IMR-90 (cell line): ENCODE measurements at regions not wholly inside any gene's neighbourhood (a gene's known extent, or its start where the extent isn't known, plus 50 kb on each side); places are given as distances from the start of the nearest gene placed in this dataset.

Source experiments
- ATAC-seq: fragments of 200-7000 bp; cut with Tn5 transposase; 2 replicates; pipeline ENCODE4 v1.9.1; 2020; ENCODE audit warnings: low read depth, mild to moderate bottlenecking, moderate library complexity
- BruUV-seq: library from RNA; stranded (reverse); fragments of 400-500 nt; replicated peaks from 2 replicates; lab custom pipeline; 2021; lab: Mats Ljungman, UMichigan
- CTCF ChIA-PET: fragments of 300-600 bp; formaldehyde crosslinking; extraction: SDS; loops from one replicate; lab custom pipeline; 2021; ENCODE audit warnings: antibody characterized with exemption; lab: Yijun Ruan, JAX
- POLR2A ChIA-PET: fragments of 300-600 bp; sonication (Branson Sonifier 250); formaldehyde crosslinking; loops from one replicate; lab custom pipeline; 2022; ENCODE audit warnings: antibody characterized with exemption; ENCODE audit not compliant: unreplicated experiment; lab: Charles Lee
- DNase-seq: peaks from one replicate; pipeline ENCODE4 v3.0.0; 2013
- H2AFZ ChIP-seq: replicated peaks from 2 replicates; pipeline ENCODE3; 2013; ENCODE audit warnings: low read length, mild to moderate bottlenecking; ENCODE audit not compliant: poor library complexity
- H2AK5ac ChIP-seq: 2 replicates; pipeline ENCODE4 v1.6.1; 2013; ENCODE audit warnings: low read depth, low read length, inconsistent platforms
- H2AK9ac ChIP-seq: replicated peaks from 2 replicates; pipeline ENCODE3; 2013; ENCODE audit warnings: mild to moderate bottlenecking, low read depth, low read length, moderate library complexity; ENCODE audit not compliant: poor library complexity
- H2BK120ac ChIP-seq: 2 replicates; pipeline ENCODE4 v1.6.1; 2013; ENCODE audit warnings: low read depth, low read length, inconsistent platforms
- H2BK15ac ChIP-seq: 3 replicates; pipeline ENCODE4 v1.6.1; 2013; ENCODE audit warnings: low read depth, low read length, inconsistent platforms
- H2BK20ac ChIP-seq: 2 replicates; pipeline ENCODE4 v1.6.1; 2013; ENCODE audit warnings: low read depth, mild to moderate bottlenecking, inconsistent platforms, low read length, moderate library complexity
- H2BK5ac ChIP-seq: 2 replicates; pipeline ENCODE4 v1.6.1; 2013; ENCODE audit warnings: mild to moderate bottlenecking, low read depth, low read length, inconsistent platforms; ENCODE audit not compliant: poor library complexity, severe bottlenecking
- H3K14ac ChIP-seq: replicated peaks from 2 replicates; pipeline ENCODE4 v1.6.1; 2013; ENCODE audit warnings: low read depth, low read length, inconsistent platforms
- H3K18ac ChIP-seq: 2 replicates; pipeline ENCODE4 v1.6.1; 2013; ENCODE audit warnings: low read depth, low read length, control low read depth
- H3K23ac ChIP-seq: 2 replicates; pipeline ENCODE4 v1.6.1; 2013; ENCODE audit warnings: low read depth, low read length, inconsistent platforms
- H3K27ac ChIP-seq: 2 replicates; pipeline ENCODE4 v1.5.1; 2013; ENCODE audit warnings: mild to moderate bottlenecking, control low read depth, low read length; ENCODE audit not compliant: insufficient read depth
- H3K27me3 ChIP-seq: 2 replicates; pipeline ENCODE4 v1.6.1; 2013; ENCODE audit warnings: low read length; ENCODE audit not compliant: control insufficient read depth, insufficient read depth
- H3K36me3 ChIP-seq: 2 replicates; pipeline ENCODE4 v1.6.1; 2013; ENCODE audit warnings: low read length, mixed read lengths; ENCODE audit not compliant: control insufficient read depth, insufficient read depth
- H3K4ac ChIP-seq: 2 replicates; pipeline ENCODE4 v1.6.1; 2013; ENCODE audit warnings: low read depth, low read length, inconsistent platforms
- H3K4me1 ChIP-seq: 2 replicates; pipeline ENCODE4 v1.6.1; 2013; ENCODE audit warnings: low read length, mixed read lengths; ENCODE audit not compliant: control insufficient read depth, insufficient read depth
- H3K4me2 ChIP-seq: 2 replicates; pipeline ENCODE4 v1.6.1; 2013; ENCODE audit warnings: low read depth, mild to moderate bottlenecking, control low read depth, low read length, moderate library complexity
- H3K4me3 ChIP-seq: 2 replicates; pipeline ENCODE4 v1.5.1; 2013; ENCODE audit warnings: low read depth, mild to moderate bottlenecking, control low read depth, low read length, moderate library complexity; ENCODE audit not compliant: insufficient read depth
- H3K56ac ChIP-seq: 2 replicates; pipeline ENCODE4 v1.6.1; 2013; ENCODE audit warnings: low read length, inconsistent platforms; ENCODE audit not compliant: insufficient read depth; ENCODE audit errors: extremely low read depth
- H3K79me1 ChIP-seq, 2 experiments: 2 replicates each; pipeline ENCODE4 v1.6.1; 2013; ENCODE audit warnings: low read length in 2 of 2, inconsistent platforms in 1 of 2, low read depth in 1 of 2
- H3K9ac ChIP-seq: 2 replicates; pipeline ENCODE4 v1.6.1; 2013; ENCODE audit warnings: low read depth, low read length, control low read depth
- H3K9me1 ChIP-seq: 2 replicates; pipeline ENCODE4 v1.6.1; 2013; ENCODE audit warnings: low read length, inconsistent platforms; ENCODE audit not compliant: insufficient read depth
- H3K9me3 ChIP-seq: 2 replicates; pipeline ENCODE4 v1.6.1; 2013; ENCODE audit warnings: low read length; ENCODE audit not compliant: control insufficient read depth, insufficient read depth
- H4K20me1 ChIP-seq: 2 replicates; pipeline ENCODE4 v1.6.1; 2013; ENCODE audit warnings: low read length, inconsistent platforms; ENCODE audit not compliant: insufficient read depth
- H4K5ac ChIP-seq: 2 replicates; pipeline ENCODE4 v1.6.1; 2013; ENCODE audit warnings: mild to moderate bottlenecking, low read depth, low read length, control low read depth
- H4K8ac ChIP-seq, 2 experiments: 2 replicates each; pipeline ENCODE4 v1.6.1; 2013; ENCODE audit warnings: low read depth in 2 of 2, low read length in 2 of 2, control low read depth in 1 of 2, inconsistent platforms in 1 of 2
- H4K91ac ChIP-seq: 2 replicates; pipeline ENCODE4 v1.6.1; 2013; ENCODE audit warnings: low read depth, low read length, inconsistent platforms; ENCODE audit not compliant: insufficient read depth
- MAFK ChIP-seq: IDR thresholded peaks from 2 replicates; pipeline ENCODE4 v1.6.1; 2012; ENCODE audit warnings: low read depth, low read length, improper control_type of control experiment
- POLR2A ChIP-seq: IDR thresholded peaks from 2 replicates; pipeline ENCODE4 v1.6.1; 2012; ENCODE audit warnings: mild to moderate bottlenecking, low read depth, low read length
- RCOR1 ChIP-seq: IDR thresholded peaks from 2 replicates; pipeline ENCODE4 v1.6.1; 2012; ENCODE audit warnings: mild to moderate bottlenecking, low read length, improper control_type of control experiment; ENCODE audit not compliant: insufficient replicate concordance
- RFX5 ChIP-seq: IDR thresholded peaks from 2 replicates; pipeline ENCODE4 v1.8.0; 2012; ENCODE audit warnings: low read depth, mild to moderate bottlenecking, low read length, moderate library complexity
- WGBS, 2 experiments: methylation state at CpG; one replicate each; pipeline versions ENCODE4 v1.1.5 to v1.1.7; 2013; ENCODE audit warnings: missing lambda C conversion rate in 2 of 2; ENCODE audit not compliant: insufficient read length in 1 of 2; ENCODE audit errors: extremely low coverage in 2 of 2; 5-methylcytosine and 5-hydroxymethylcytosine counted together
- dilution Hi-C: fragments of 300-500 bp; cut with HindIII; formaldehyde crosslinking; loops from one replicate; pipeline ENCODE4 v1.14.3; 2018; ENCODE audit warnings: low sequenced_read_pairs; ENCODE audit not compliant: unreplicated experiment
- in situ Hi-C: fragments of 300-500 bp; cut with MboI; formaldehyde crosslinking; loops from 3 replicates; pipeline ENCODE4 v1.14.3; 2019; ENCODE audit warnings: low sequenced_read_pairs, inconsistent platforms, mixed read lengths
- intact Hi-C: fragments of 100-400 bp; cut with micrococcal nuclease; formaldehyde crosslinking; loops from 2 replicates; pipeline ENCODE4 v1.10.0; 2022

GRCh38 chrX:125810856-125811255, 355.2 kb downstream of the DCAF12L2 start:
- H3K23ac ChIP-seq = no peak overlapping the region
- no peak for ATAC-seq
- no peak for DNase-seq
- no peak overlapping the region for H3K18ac ChIP-seq
- H3K4me1 ChIP-seq = no peaks in the 10 kb centered on the region
- H2AFZ ChIP-seq = no peak overlapping the region
- H4K8ac ChIP-seq = no peak overlapping the region
- H3K9ac ChIP-seq = no peak overlapping the region
- no peak overlapping the region for H3K27ac ChIP-seq
- no peaks in the 10 kb centered on the region for H3K27me3 ChIP-seq
- dilution Hi-C loops (no loop called here), in situ Hi-C loops (no loop called here), intact Hi-C loops (no loop called here)
- H2BK20ac ChIP-seq = no peak overlapping the region
- no CpG with 5 or more reads among the region's 4 CpGs for WGBS, 2 experiments
- no peaks in the 10 kb centered on the region for H3K79me1 ChIP-seq
- no peak overlapping the region for H3K4me2 ChIP-seq
- H4K91ac ChIP-seq = no peak overlapping the region
- ChIA-PET CTCF (no interaction called here), POLR2A (no interaction called here)
- H3K4me3 ChIP-seq = no peak overlapping the region
- H3K14ac ChIP-seq = no peak overlapping the region
- BruUV-seq = no TSS peak
- H3K4ac ChIP-seq = no peak overlapping the region
- no peaks in the 10 kb centered on the region for H3K9me1 ChIP-seq
- H4K20me1 ChIP-seq = no peaks in the 10 kb centered on the region
- H2AK5ac ChIP-seq = no peak overlapping the region
- H3K56ac ChIP-seq = no peak overlapping the region
- no peak overlapping the region for H4K5ac ChIP-seq
- H2BK120ac ChIP-seq = no peak overlapping the region
- H2BK5ac ChIP-seq = no peak overlapping the region
- no peaks in the 10 kb centered on the region for H3K36me3 ChIP-seq
- TF ChIP-seq MAFK (no peak), RCOR1 (no peak), RFX5 (no peak), POLR2A (no peak)
- peaks cover 5% of the 10 kb centered on the region; the same call in 1 of the 2 replicates for H3K9me3 ChIP-seq
- H2BK15ac ChIP-seq = no peak overlapping the region
- H2AK9ac ChIP-seq = no peak overlapping the region
